Stomach smooth muscle (tissue), 2 donors: ENCODE measurements at regions not wholly inside any gene's neighbourhood (a gene's known extent, or its start where the extent isn't known, plus 50 kb on each side); places are given as distances from the start of the nearest gene placed in this dataset.

Source experiments
- H3K27ac ChIP-seq: one replicate; pipeline ENCODE4 v1.7.0; 2013; ENCODE audit warnings: mild to moderate bottlenecking, low read length, inconsistent platforms
- H3K27me3 ChIP-seq, 2 donors: one replicate each; pipeline ENCODE4 v1.7.0; 2013; ENCODE audit warnings: low read length in 2 of 2; ENCODE audit not compliant: insufficient read depth in 2 of 2, control insufficient read depth in 1 of 2
- H3K36me3 ChIP-seq, 2 donors: one replicate each; pipeline ENCODE4 v1.7.0; 2013; ENCODE audit warnings: low read length in 2 of 2; ENCODE audit not compliant: control insufficient read depth in 2 of 2, insufficient read depth in 2 of 2
- H3K4me1 ChIP-seq: one replicate; pipeline ENCODE4 v1.7.0; 2013; ENCODE audit warnings: low read length; ENCODE audit not compliant: control insufficient read depth, insufficient read depth
- H3K4me3 ChIP-seq, 2 donors: one replicate each; pipeline ENCODE4 v1.7.0; 2013; ENCODE audit warnings: low read length in 2 of 2
- H3K9ac ChIP-seq, 2 donors: one replicate each; pipeline ENCODE4 v1.7.0; 2013; ENCODE audit warnings: low read length in 2 of 2, mild to moderate bottlenecking in 1 of 2
- H3K9me3 ChIP-seq, 2 donors: one replicate each; pipeline ENCODE4 v1.7.0; 2013; ENCODE audit warnings: low read length in 2 of 2; ENCODE audit not compliant: control insufficient read depth in 2 of 2
- donor health status: healthy.
- donor health status: Pancreatic carcinoma.

DNA sequence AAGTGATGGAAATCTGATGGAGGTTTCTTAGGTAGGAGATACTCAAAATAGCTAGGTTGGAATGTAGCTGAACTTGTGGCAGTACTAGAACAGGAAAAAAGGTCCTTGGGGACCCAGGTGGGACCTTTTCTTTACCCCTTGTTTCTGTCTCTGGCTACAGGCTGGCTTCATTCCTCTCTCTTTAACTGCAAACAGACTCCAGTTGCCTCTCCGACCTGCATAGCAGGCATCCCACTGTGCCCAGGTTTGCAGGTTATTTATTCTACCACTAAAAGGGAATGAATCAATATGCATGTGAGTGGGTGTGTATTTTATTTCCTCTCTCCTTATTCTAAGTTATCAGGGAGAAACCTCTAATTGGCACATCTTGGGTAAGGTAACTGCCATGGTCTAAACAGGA, 758.1 kb downstream of the MED13L start:
- Histone ChIP-seq H3K4me3 (no peak overlapping the region), H3K36me3 (no peaks in the 10 kb centered on the region), H3K9ac (no peak overlapping the region), H3K4me1 (no peaks in the 10 kb centered on the region), H3K27me3 (peaks cover 0 to 2% of the 10 kb centered on the region in 2 donors), H3K27ac (no peak overlapping the region), H3K9me3 (peaks cover 7 to 18% of the 10 kb centered on the region in 2 donors)

GRCh38 chr12:115517913-115518312, 759.6 kb downstream of the MED13L start:
- Histone ChIP-seq H3K4me3 (no peak overlapping the region), H3K27me3 (peaks cover 0 to 2% of the 10 kb centered on the region in 2 donors), H3K9ac (no peak overlapping the region), H3K4me1 (no peaks in the 10 kb centered on the region), H3K27ac (no peak overlapping the region), H3K9me3 (peaks cover 14 to 18% of the 10 kb centered on the region in 2 donors), H3K36me3 (no peaks in the 10 kb centered on the region)

GRCh38 chr12:115511986-115512711, 765.3 kb downstream of the MED13L start:
- no peaks in the 10 kb centered on the region for H3K36me3 ChIP-seq
- peaks cover 0 to 4% of the 10 kb centered on the region in 2 donors for H3K27me3 ChIP-seq
- H3K4me1 ChIP-seq, result no peaks in the 10 kb centered on the region
- peaks cover 11 to 14% of the 10 kb centered on the region in 2 donors for H3K9me3 ChIP-seq
- no peak overlapping the region for H3K27ac ChIP-seq
- H3K9ac ChIP-seq, result no peak overlapping the region
- no peak overlapping the region for H3K4me3 ChIP-seq

DNA sequence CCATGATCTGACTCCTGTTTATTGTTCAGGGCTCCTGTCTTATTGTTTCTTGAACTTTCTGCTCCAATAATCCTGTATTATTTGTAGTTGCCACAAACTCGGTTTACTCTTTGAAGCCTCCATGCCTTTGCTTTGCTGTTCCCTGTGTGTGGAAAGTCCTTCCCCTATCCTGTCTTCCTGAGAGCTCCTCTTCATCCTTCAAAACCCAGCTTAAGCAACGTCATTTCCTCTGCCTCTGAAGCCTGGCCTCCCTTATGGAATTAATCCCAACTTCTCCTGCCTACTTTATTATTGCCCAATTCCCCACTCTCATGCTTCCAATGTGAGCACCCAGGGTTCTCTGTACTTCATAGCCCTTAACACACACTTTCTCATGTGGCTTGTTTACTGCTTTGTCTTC, 766.2 kb downstream of the MED13L start:
- no peak overlapping the region for H3K27ac ChIP-seq
- H3K4me1 ChIP-seq, result no peaks in the 10 kb centered on the region
- H3K27me3 ChIP-seq, result peaks cover 0 to 4% of the 10 kb centered on the region in 2 donors
- H3K4me3 ChIP-seq, result no peak overlapping the region
- no peaks in the 10 kb centered on the region for H3K36me3 ChIP-seq
- no peak overlapping the region for H3K9ac ChIP-seq
- H3K9me3 ChIP-seq, result peaks cover 9 to 14% of the 10 kb centered on the region in 2 donors

DNA sequence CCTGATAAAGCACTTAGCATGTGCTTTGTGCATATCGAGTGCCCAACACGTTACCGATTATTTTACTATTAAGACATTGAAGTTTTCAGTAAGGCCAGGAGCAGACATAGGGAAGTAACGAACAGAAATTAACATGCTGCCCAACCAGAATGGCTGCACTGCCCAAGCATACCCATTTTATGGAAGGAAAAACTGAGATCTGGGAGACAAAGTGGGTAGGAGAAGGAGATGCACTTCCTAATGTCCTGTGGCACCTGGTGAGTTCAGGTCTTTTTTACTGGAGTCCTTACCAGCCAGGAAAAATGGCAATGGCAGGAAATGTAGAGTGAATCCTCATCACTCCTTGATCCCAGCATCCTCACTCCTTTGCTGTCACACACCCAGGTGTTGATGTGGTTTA, 768.5 kb downstream of the MED13L start:
- no peak overlapping the region for H3K27ac ChIP-seq
- no peak overlapping the region for H3K9ac ChIP-seq
- no peaks in the 10 kb centered on the region for H3K4me1 ChIP-seq
- no peak overlapping the region for H3K4me3 ChIP-seq
- H3K36me3 ChIP-seq, result no peaks in the 10 kb centered on the region
- H3K27me3 ChIP-seq, result peaks cover 0 to 4% of the 10 kb centered on the region in 2 donors
- peaks cover 0 to 8% of the 10 kb centered on the region in 2 donors for H3K9me3 ChIP-seq

- Histone ChIP-seq H3K27ac (no peak overlapping the region), H3K4me3 (no peak overlapping the region), H3K9me3 (peaks cover 0 to 3% of the 10 kb centered on the region in 2 donors), H3K9ac (no peak overlapping the region), H3K27me3 (peaks cover 0 to 4% of the 10 kb centered on the region in 2 donors), H3K4me1 (no peaks in the 10 kb centered on the region), H3K36me3 (no peaks in the 10 kb centered on the region)
Observed at GRCh38 chr12:115507951-115508722, 769.4 kb downstream of the MED13L start.

DNA sequence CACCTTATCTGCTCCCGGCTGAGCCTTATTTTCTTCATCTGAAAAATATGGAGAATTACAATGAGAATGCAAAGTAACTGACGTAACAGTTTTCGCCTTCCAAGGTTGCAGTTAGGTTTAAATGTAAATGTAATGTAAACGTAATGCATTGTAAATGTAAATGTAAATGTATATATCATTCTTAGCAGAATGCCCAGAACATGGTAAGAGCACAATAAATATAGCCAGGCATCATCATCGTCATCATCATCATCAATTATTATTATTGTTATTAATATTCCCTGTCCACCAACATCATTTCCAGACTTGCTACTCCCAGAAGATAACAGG, 770.0 kb downstream of the MED13L start:
- no peak overlapping the region for H3K4me3 ChIP-seq
- H3K9ac ChIP-seq, result no peak overlapping the region
- H3K27me3 ChIP-seq, result peaks cover 0 to 4% of the 10 kb centered on the region in 2 donors
- H3K9me3 ChIP-seq, result peaks cover 2 to 6% of the 10 kb centered on the region in 2 donors
- H3K27ac ChIP-seq, result no peak overlapping the region
- H3K36me3 ChIP-seq, result no peaks in the 10 kb centered on the region
- H3K4me1 ChIP-seq, result no peaks in the 10 kb centered on the region

- Histone ChIP-seq H3K9me3 (peaks cover 7 to 9% of the 10 kb centered on the region in 2 donors), H3K9ac (no peak overlapping the region), H3K4me1 (no peaks in the 10 kb centered on the region), H3K27ac (no peak overlapping the region), H3K4me3 (no peak overlapping the region), H3K27me3 (peaks cover 0 to 4% of the 10 kb centered on the region in 2 donors), H3K36me3 (no peaks in the 10 kb centered on the region)
Observed at GRCh38 chr12:115506822-115507559, 770.5 kb downstream of the MED13L start.

- Histone ChIP-seq H3K4me3 (no peak overlapping the region), H3K27me3 (peaks cover 0 to 4% of the 10 kb centered on the region in 2 donors), H3K9me3 (peaks cover 6 to 9% of the 10 kb centered on the region in 2 donors), H3K4me1 (no peaks in the 10 kb centered on the region), H3K36me3 (no peaks in the 10 kb centered on the region), H3K9ac (no peak overlapping the region), H3K27ac (no peak overlapping the region)
Observed at GRCh38 chr12:115504306-115505290, 772.9 kb downstream of the MED13L start.

DNA sequence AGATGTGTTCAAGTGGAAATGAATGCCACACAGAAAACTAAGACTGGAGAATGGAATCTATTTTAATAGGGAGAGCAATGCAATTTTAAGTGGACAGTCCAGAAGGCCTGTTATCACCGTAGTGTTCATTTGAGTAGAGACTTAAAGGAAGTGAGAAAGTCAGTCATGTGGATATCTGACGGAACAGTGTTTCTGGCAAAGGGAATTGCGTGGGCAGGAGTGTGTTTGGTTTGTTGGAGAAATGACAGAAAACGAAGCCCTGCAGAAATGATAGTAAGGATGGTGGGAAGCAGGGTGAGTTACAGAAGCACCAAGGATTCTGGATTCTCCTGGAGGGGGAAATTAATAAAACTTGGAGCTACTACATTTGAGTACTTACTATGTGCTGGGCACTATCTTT, 776.6 kb downstream of the MED13L start:
- H3K27ac ChIP-seq, result no peak overlapping the region
- no peak overlapping the region for H3K9ac ChIP-seq
- no peaks in the 10 kb centered on the region for H3K36me3 ChIP-seq
- H3K9me3 ChIP-seq, result peaks cover 6 to 9% of the 10 kb centered on the region in 2 donors
- no peak overlapping the region for H3K4me3 ChIP-seq
- no peaks in the 10 kb centered on the region for H3K4me1 ChIP-seq
- no peaks in the 10 kb centered on the region for H3K27me3 ChIP-seq
